Muscle layer of duodenum (tissue), 2 donors: ENCODE measurements at regions not wholly inside any gene's neighbourhood (a gene's known extent, or its start where the extent isn't known, plus 50 kb on each side); places are given as distances from the start of the nearest gene placed in this dataset.
"Not testable (repeated sequence)": the region's sequence is repeated elsewhere in the genome, so short reads cannot be mapped to it uniquely, and the experiment has no call there.

Experiments used
- H3K27ac ChIP-seq: one replicate; pipeline ENCODE4 v1.7.0; 2013; ENCODE audit warnings: mild to moderate bottlenecking, low read length
- H3K27me3 ChIP-seq: one replicate; pipeline ENCODE4 v1.7.0; 2013; ENCODE audit warnings: low read depth, mild to moderate bottlenecking, control low read depth, low read length
- H3K36me3 ChIP-seq, 2 donors: one replicate each; pipeline ENCODE4 v1.7.0; 2013; ENCODE audit warnings: low read length in 2 of 2, control low read depth in 1 of 2, mild to moderate bottlenecking in 1 of 2; ENCODE audit not compliant: insufficient read depth in 2 of 2, control insufficient read depth in 1 of 2
- H3K4me1 ChIP-seq, 2 donors: one replicate each; pipeline ENCODE4 v1.7.0; 2013; ENCODE audit warnings: low read length in 2 of 2, mild to moderate bottlenecking in 2 of 2, control low read depth in 1 of 2, moderate library complexity in 1 of 2; ENCODE audit not compliant: insufficient read depth in 2 of 2, control insufficient read depth in 1 of 2
- H3K4me3 ChIP-seq, 2 donors: one replicate each; pipeline ENCODE4 v1.7.0; 2013; ENCODE audit warnings: low read length in 2 of 2, low read depth in 1 of 2, mild to moderate bottlenecking in 1 of 2
- H3K9me3 ChIP-seq, 2 donors: one replicate each; pipeline ENCODE4 v1.7.0; 2013; ENCODE audit warnings: low read length in 2 of 2, control low read depth in 1 of 2, mild to moderate bottlenecking in 1 of 2; ENCODE audit not compliant: control insufficient read depth in 1 of 2
- donor health status: healthy.

DNA sequence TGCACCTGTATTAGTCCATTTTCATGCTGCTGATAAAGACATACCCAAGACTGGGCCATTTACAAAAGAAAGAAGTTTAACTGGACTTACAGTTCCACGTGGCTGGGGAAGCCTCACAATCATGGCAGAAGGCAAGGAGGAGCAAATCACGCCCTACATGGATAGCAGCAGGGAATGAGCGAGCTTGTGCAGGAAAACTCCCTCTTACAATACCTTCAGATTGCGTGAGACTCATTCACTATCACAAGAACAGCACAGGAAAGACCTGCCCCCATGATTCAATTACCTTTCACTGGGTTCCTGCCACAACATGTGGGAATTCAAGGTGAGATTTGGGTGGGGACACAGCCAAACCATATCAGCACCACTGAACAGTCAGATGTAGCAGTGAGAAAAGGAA, 137.4 kb downstream of the DACT1 start:
- H3K27me3 ChIP-seq, H3K4me1 ChIP-seq, H3K27ac ChIP-seq, H3K36me3 ChIP-seq, H3K9me3 ChIP-seq, H3K4me3 ChIP-seq: not testable (repeated sequence)

GRCh38 chr14:58776516-58776915, 138.8 kb downstream of the DACT1 start:
- Histone ChIP-seq H3K27ac (no peak overlapping the region), H3K27me3 (no peaks in the 10 kb centered on the region), H3K4me1 (no peaks in the 10 kb centered on the region), H3K9me3 (no peaks in the 10 kb centered on the region), H3K4me3 (no peak overlapping the region), H3K36me3 (no peaks in the 10 kb centered on the region)

- H3K36me3 ChIP-seq, result no peaks in the 10 kb centered on the region
- peaks cover 0 to 3% of the 10 kb centered on the region in 2 donors for H3K4me1 ChIP-seq
- no peaks in the 10 kb centered on the region for H3K9me3 ChIP-seq
- H3K27me3 ChIP-seq, result no peaks in the 10 kb centered on the region
- no peak overlapping the region for H3K4me3 ChIP-seq
- H3K27ac ChIP-seq, result no peak overlapping the region
Measured at GRCh38 chr14:58777541-58777979, 139.8 kb downstream of the DACT1 start.

- H3K27ac ChIP-seq, result no peak overlapping the region
- H3K4me3 ChIP-seq, result no peak overlapping the region
- no peaks in the 10 kb centered on the region for H3K27me3 ChIP-seq
- no peaks in the 10 kb centered on the region for H3K9me3 ChIP-seq
- H3K36me3 ChIP-seq, result no peaks in the 10 kb centered on the region
- H3K4me1 ChIP-seq, result peaks cover 0 to 3% of the 10 kb centered on the region in 2 donors
Measured at GRCh38 chr14:58778202-58778601, 140.4 kb downstream of the DACT1 start.

GRCh38 chr14:58779376-58779775, 141.6 kb downstream of the DACT1 start:
- Histone ChIP-seq H3K36me3 (no peaks in the 10 kb centered on the region), H3K27me3 (no peaks in the 10 kb centered on the region), H3K4me1 (peaks cover 0 to 3% of the 10 kb centered on the region in 2 donors), H3K4me3 (no peak overlapping the region), H3K9me3 (no peaks in the 10 kb centered on the region), H3K27ac (no peak overlapping the region)

- H3K4me3 ChIP-seq, result no peak overlapping the region
- no peaks in the 10 kb centered on the region for H3K27me3 ChIP-seq
- H3K36me3 ChIP-seq, result no peaks in the 10 kb centered on the region
- no peak overlapping the region for H3K27ac ChIP-seq
- no peaks in the 10 kb centered on the region for H3K9me3 ChIP-seq
- H3K4me1 ChIP-seq, result peaks cover 0 to 3% of the 10 kb centered on the region in 2 donors
Measured at GRCh38 chr14:58780185-58780584, 142.4 kb downstream of the DACT1 start.

- Histone ChIP-seq H3K27ac (no peak overlapping the region), H3K36me3 (no peaks in the 10 kb centered on the region), H3K27me3 (no peaks in the 10 kb centered on the region), H3K4me3 (no peak overlapping the region), H3K9me3 (no peaks in the 10 kb centered on the region), H3K4me1 (peaks cover 0 to 3% of the 10 kb centered on the region in 2 donors)
Measured at GRCh38 chr14:58780605-58781004, 142.8 kb downstream of the DACT1 start.

GRCh38 chr14:58782011-58782410, 144.2 kb downstream of the DACT1 start:
- Histone ChIP-seq H3K4me1 (peaks cover 0 to 3% of the 10 kb centered on the region in 2 donors), H3K4me3 (no peak overlapping the region), H3K27me3 (no peaks in the 10 kb centered on the region), H3K9me3 (no peaks in the 10 kb centered on the region), H3K36me3 (no peaks in the 10 kb centered on the region), H3K27ac (no peak overlapping the region)

DNA sequence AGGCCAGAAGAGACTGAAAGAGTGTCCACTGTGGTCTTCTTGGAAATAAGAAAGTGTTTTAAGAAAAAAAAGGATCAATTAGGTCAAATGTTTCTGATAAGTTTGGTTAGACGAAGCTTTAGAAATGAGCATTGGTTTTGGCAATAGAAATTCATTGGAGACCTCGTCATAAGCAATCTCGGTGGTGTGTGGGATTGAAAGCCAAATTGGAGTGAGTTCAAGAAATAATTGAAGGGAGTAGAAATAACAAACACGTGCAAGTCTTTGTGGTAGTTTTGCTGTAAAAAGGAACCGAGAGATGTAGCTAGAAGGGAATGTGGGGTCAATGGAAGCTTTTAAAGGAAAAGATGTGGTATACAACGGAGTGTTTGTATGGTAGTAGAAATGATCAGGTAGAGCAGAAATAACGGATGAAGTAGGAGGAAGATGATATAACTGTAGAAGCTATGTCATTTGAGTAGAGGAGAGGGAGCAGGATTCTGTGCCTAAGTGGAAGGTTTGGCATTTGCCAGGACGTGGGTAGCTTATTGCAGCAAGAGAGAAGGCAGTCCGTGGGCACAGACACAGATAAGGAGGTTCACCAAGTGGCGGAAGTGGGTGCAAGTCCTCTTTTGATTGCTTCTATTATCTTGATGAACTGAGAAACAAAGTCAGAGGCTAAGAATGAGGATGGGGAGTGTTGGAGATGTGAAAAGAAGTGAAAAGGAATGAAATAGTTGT, 146.2 kb downstream of the DACT1 start:
- Histone ChIP-seq H3K4me3 (no peak overlapping the region), H3K4me1 (peaks cover 0 to 3% of the 10 kb centered on the region in 2 donors), H3K9me3 (no peaks in the 10 kb centered on the region), H3K27ac (no peak overlapping the region), H3K36me3 (no peaks in the 10 kb centered on the region), H3K27me3 (no peaks in the 10 kb centered on the region)

GRCh38 chr14:58784931-58785330, 147.2 kb downstream of the DACT1 start:
- H3K27ac ChIP-seq, result no peak overlapping the region
- no peaks in the 10 kb centered on the region for H3K27me3 ChIP-seq
- no peaks in the 10 kb centered on the region for H3K9me3 ChIP-seq
- H3K4me1 ChIP-seq, result peaks cover 0 to 3% of the 10 kb centered on the region in 2 donors
- H3K4me3 ChIP-seq, result no peak overlapping the region
- no peaks in the 10 kb centered on the region for H3K36me3 ChIP-seq

- H3K9me3 ChIP-seq, result no peaks in the 10 kb centered on the region
- H3K4me1 ChIP-seq, result peaks cover 0 to 3% of the 10 kb centered on the region in 2 donors
- H3K4me3 ChIP-seq, result no peak overlapping the region
- no peaks in the 10 kb centered on the region for H3K27me3 ChIP-seq
- H3K36me3 ChIP-seq, result no peaks in the 10 kb centered on the region
- H3K27ac ChIP-seq, result no peak overlapping the region
Measured at GRCh38 chr14:58785701-58786100, 147.9 kb downstream of the DACT1 start.

DNA sequence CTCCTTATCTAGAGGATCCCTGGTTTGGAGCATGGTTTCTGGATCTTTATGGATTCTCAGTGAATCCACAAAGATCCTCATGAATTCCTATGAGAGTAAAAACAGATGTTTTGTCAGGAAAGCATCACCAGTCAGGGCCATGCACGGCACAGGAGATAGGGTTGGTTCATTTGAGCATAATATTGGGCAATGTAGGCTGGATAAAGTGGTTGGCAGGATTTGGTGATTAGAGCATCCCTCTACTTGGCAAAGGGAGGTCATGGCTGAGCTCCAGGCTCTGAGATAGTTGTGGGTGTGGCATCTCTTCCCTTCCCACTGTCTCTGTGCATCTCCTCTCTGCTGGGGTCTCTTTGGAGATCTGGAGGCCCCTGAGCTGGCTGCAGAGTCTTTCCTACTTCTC, 149.8 kb downstream of the DACT1 start:
- H3K4me1 ChIP-seq, result peaks cover 0 to under 1% of the 10 kb centered on the region in 2 donors
- H3K27me3 ChIP-seq, result no peaks in the 10 kb centered on the region
- no peaks in the 10 kb centered on the region for H3K36me3 ChIP-seq
- H3K27ac ChIP-seq, result no peak overlapping the region
- no peak overlapping the region for H3K4me3 ChIP-seq
- no peaks in the 10 kb centered on the region for H3K9me3 ChIP-seq
